H9 (cell line): ENCODE measurements at regions not wholly inside any gene's neighbourhood (a gene's known extent, or its start where the extent isn't known, plus 50 kb on each side); places are given as distances from the start of the nearest gene placed in this dataset.

Source experiments
- DNase-seq: peaks from one replicate; pipeline ENCODE4 v3.0.0-alpha.2; 2017
- H2AFZ ChIP-seq: one replicate; pipeline ENCODE4 v1.6.1; 2013; ENCODE audit warnings: mild to moderate bottlenecking, low read length, control low read depth, moderate library complexity
- H2AK5ac ChIP-seq: 2 replicates; pipeline ENCODE4 v1.6.1; 2013; ENCODE audit warnings: low read length, control low read depth, mixed read lengths; ENCODE audit not compliant: insufficient read length
- H2BK120ac ChIP-seq: one replicate; pipeline ENCODE4 v1.6.1; 2013; ENCODE audit warnings: low read depth, mild to moderate bottlenecking, low read length, control low read depth, inconsistent platforms; ENCODE audit not compliant: poor library complexity, severe bottlenecking
- H2BK12ac ChIP-seq: 2 replicates; pipeline ENCODE4 v1.6.1; 2013; ENCODE audit warnings: low read length, control low read depth, mixed read lengths, low read depth; ENCODE audit not compliant: insufficient read length
- H2BK15ac ChIP-seq: 2 replicates; pipeline ENCODE4 v1.6.1; 2013; ENCODE audit warnings: low read depth, low read length, control low read depth
- H2BK20ac ChIP-seq: one replicate; pipeline ENCODE4 v1.6.1; 2013; ENCODE audit warnings: low read depth, mild to moderate bottlenecking, low read length, control low read depth, inconsistent platforms; ENCODE audit not compliant: poor library complexity, severe bottlenecking
- H2BK5ac ChIP-seq: 2 replicates; pipeline ENCODE4 v1.6.1; 2013; ENCODE audit warnings: low read length, control low read depth, mixed read lengths; ENCODE audit not compliant: insufficient read length
- H3K14ac ChIP-seq: 2 replicates; pipeline ENCODE4 v1.6.1; 2013; ENCODE audit warnings: low read length, control low read depth; ENCODE audit not compliant: insufficient read depth
- H3K18ac ChIP-seq: 2 replicates; pipeline ENCODE4 v1.6.1; 2013; ENCODE audit warnings: low read depth, mild to moderate bottlenecking, mixed read lengths, low read length, control low read depth; ENCODE audit not compliant: insufficient read length
- H3K23ac ChIP-seq: 2 replicates; pipeline ENCODE4 v1.6.1; 2013; ENCODE audit warnings: low read length, control low read depth, mixed read lengths, low read depth; ENCODE audit not compliant: insufficient read length
- H3K23me2 ChIP-seq: 2 replicates; pipeline ENCODE4 v1.6.1; 2013; ENCODE audit warnings: low read depth, mild to moderate bottlenecking, mixed read lengths, low read length, control low read depth; ENCODE audit not compliant: insufficient read length, poor library complexity, severe bottlenecking
- H3K27ac ChIP-seq: 2 replicates; pipeline ENCODE4 v1.5.1; 2013; ENCODE audit warnings: low read length, control low read depth, mixed read lengths, low read depth; ENCODE audit not compliant: insufficient read length
- H3K27me3 ChIP-seq: 2 replicates; pipeline ENCODE4 v1.6.1; 2013; ENCODE audit warnings: low read length, control low read depth, inconsistent platforms; ENCODE audit not compliant: insufficient read depth
- H3K4ac ChIP-seq: 2 replicates; pipeline ENCODE4 v1.6.1; 2013; ENCODE audit warnings: low read depth, mild to moderate bottlenecking, control low read depth, inconsistent platforms, low read length, moderate library complexity
- H3K4me1 ChIP-seq: 2 replicates; pipeline ENCODE4 v1.6.1; 2013; ENCODE audit warnings: low read length, control low read depth, inconsistent platforms; ENCODE audit not compliant: insufficient read depth
- H3K4me2 ChIP-seq: 2 replicates; pipeline ENCODE4 v1.6.1; 2013; ENCODE audit warnings: low read length, control low read depth, mixed read lengths; ENCODE audit not compliant: insufficient read length, insufficient read depth
- H3K56ac ChIP-seq: 2 replicates; pipeline ENCODE4 v1.6.1; 2013; ENCODE audit warnings: low read depth, mild to moderate bottlenecking, mixed read lengths, low read length, control low read depth; ENCODE audit not compliant: insufficient read length
- H3K79me1 ChIP-seq: 2 replicates; pipeline ENCODE4 v1.6.1; 2013; ENCODE audit warnings: low read depth, mild to moderate bottlenecking, moderate library complexity, low read length, control low read depth, inconsistent platforms; ENCODE audit not compliant: insufficient read depth, poor library complexity, severe bottlenecking
- H3K79me2 ChIP-seq: 2 replicates; pipeline ENCODE4 v1.6.1; 2013; ENCODE audit warnings: low read length, control low read depth, inconsistent platforms; ENCODE audit not compliant: insufficient read depth
- H3K9ac ChIP-seq: 2 replicates; pipeline ENCODE4 v1.6.1; 2013; ENCODE audit warnings: low read length, control low read depth, mixed read lengths; ENCODE audit not compliant: insufficient read length; ENCODE audit errors: extremely low read depth
- H3K9me3 ChIP-seq: one replicate; pipeline ENCODE4 v1.6.1; 2013; ENCODE audit warnings: low read depth, low read length, inconsistent platforms; ENCODE audit not compliant: control insufficient read depth
- H3T11ph ChIP-seq: one replicate; pipeline ENCODE4 v1.6.1; 2013; ENCODE audit warnings: mild to moderate bottlenecking, low read length, control low read depth, inconsistent platforms
- H4K20me1 ChIP-seq: one replicate; pipeline ENCODE4 v1.6.1; 2013; ENCODE audit not compliant: control insufficient read depth, insufficient read length, insufficient read depth
- H4K5ac ChIP-seq: 2 replicates; pipeline ENCODE4 v1.6.1; 2013; ENCODE audit warnings: low read depth, mild to moderate bottlenecking, mixed read lengths, low read length, control low read depth; ENCODE audit not compliant: insufficient read length
- H4K8ac ChIP-seq: replicated peaks from 2 replicates; pipeline ENCODE4 v1.6.1; 2013; ENCODE audit warnings: low read length, control low read depth, mixed read lengths, low read depth; ENCODE audit not compliant: insufficient read length
- H4K91ac ChIP-seq: 2 replicates; pipeline ENCODE4 v1.6.1; 2013; ENCODE audit warnings: low read depth, mild to moderate bottlenecking, moderate library complexity, mixed read lengths, low read length, control low read depth; ENCODE audit not compliant: insufficient read length
- H3K27ac Mint-ChIP-seq, 3 experiments: 2 replicates in 2 of 3; 3 replicates in 1 of 3; pipeline ENCODE4 v1.8.0; 2020 to 2021; ENCODE audit warnings: mixed read lengths in 3 of 3, mild to moderate bottlenecking in 1 of 3, moderate library complexity in 1 of 3
- H3K27me3 Mint-ChIP-seq: 2 replicates; pipeline ENCODE4 v1.8.0; 2021; ENCODE audit warnings: low read depth, mild to moderate bottlenecking, moderate library complexity, mixed read lengths
- H3K36me3 Mint-ChIP-seq, 3 experiments: 2 replicates in 2 of 3; 3 replicates in 1 of 3; pipeline ENCODE4 v1.8.0; 2020 to 2021; ENCODE audit warnings: low read depth in 3 of 3, mixed read lengths in 3 of 3; ENCODE audit not compliant: insufficient read depth in 1 of 3
- H3K4me1 Mint-ChIP-seq, 2 experiments: 2 replicates each; pipeline ENCODE4 v1.8.0; 2020; ENCODE audit warnings: mixed read lengths in 2 of 2
- H3K4me3 Mint-ChIP-seq, 2 experiments: 2 replicates in 1 of 2; 3 replicates in 1 of 2; pipeline ENCODE4 v1.8.0; 2020 to 2021; ENCODE audit warnings: mild to moderate bottlenecking in 2 of 2, mixed read lengths in 2 of 2, moderate library complexity in 1 of 2
- H3K9me3 Mint-ChIP-seq, 2 experiments: 2 replicates in 1 of 2; 3 replicates in 1 of 2; pipeline ENCODE4 v1.8.0; 2020; ENCODE audit warnings: mild to moderate bottlenecking in 2 of 2, mixed read lengths in 2 of 2, moderate library complexity in 1 of 2
- CTCF ChIP-seq: fragments of 200-600 bp; sonication (generic); conservative IDR thresholded peaks from 3 replicates; pipeline ENCODE4 v1.8.0; 2021; ENCODE audit warnings: antibody characterized with exemption, mild to moderate bottlenecking
- WGBS: extraction: QIAGEN DNeasy Blood & Tissue Kit; methylation state at CpG from one replicate; pipeline ENCODE4 v1.1.7; 2013; ENCODE audit warnings: missing lambda C conversion rate, low lambda C conversion rate, mixed read lengths; ENCODE audit not compliant: insufficient read length; ENCODE audit errors: extremely low coverage; 5-methylcytosine and 5-hydroxymethylcytosine counted together

GRCh38 chr3:28912120-28912885, 368.6 kb upstream of the RBMS3 start:
- no peak overlapping the region for H3K4me3 Mint-ChIP-seq
- no peak overlapping the region for H2BK5ac ChIP-seq
- no peak overlapping the region for H3K4me2 ChIP-seq

More at GRCh38 chr3:28912120-28912885, 368.6 kb upstream of the RBMS3 start:
- DNase-seq: no peak
- Histone ChIP-seq H3K27me3 (no peaks in the 10 kb centered on the region), H3K4ac (no peak overlapping the region), H2BK20ac (no peak overlapping the region), H3K79me1 (no peaks in the 10 kb centered on the region), H3K79me2 (no peaks in the 10 kb centered on the region), H3K4me1 (no peaks in the 10 kb centered on the region), H3T11ph (no peak overlapping the region), H4K5ac (no peak overlapping the region), H2BK120ac (no peak overlapping the region), H3K9me3 (no peaks in the 10 kb centered on the region), H4K8ac (no peak overlapping the region), H2AK5ac (no peak overlapping the region), H3K14ac (no peak overlapping the region), H3K23me2 (no peaks in the 10 kb centered on the region), H2BK15ac (no peak overlapping the region), H3K9ac (no peak overlapping the region), H3K23ac (no peak overlapping the region), H2BK12ac (no peak overlapping the region), H2AFZ (no peak overlapping the region), H3K56ac (no peak overlapping the region), H4K91ac (no peak overlapping the region), H3K18ac (no peak overlapping the region), H4K20me1 (no peaks in the 10 kb centered on the region), H3K27ac (no peak overlapping the region)
- TF ChIP-seq CTCF: no peak
- Mint-ChIP-seq H3K4me1 (peaks cover 7 to 11% of the 10 kb centered on the region in 2 experiments), H3K27me3 (no peaks in the 10 kb centered on the region), H3K36me3 (no peaks in the 10 kb centered on the region), H3K9me3 (no peaks in the 10 kb centered on the region), H3K27ac (no peak overlapping the region)
- no CpG with 5 or more reads among the region's 6 CpGs for WGBS
